ENCODE measurements at regions not wholly inside any gene's neighbourhood (a gene's known extent, or its start where the extent isn't known, plus 50 kb on each side); places are given as distances from the start of the nearest gene placed in this dataset.

GRCh38 chr17:64775701-64776570, 113.8 kb upstream of the SMURF2 start (continued):
- no peak for TF ChIP-seq ZNF462 (CRISPR knock-in tag; IDR thresholded peaks at IDR 0.05)
- no peak for TF ChIP-seq ETS1 (IDR thresholded peaks at IDR 0.05)
- no peak for TF ChIP-seq ZNF114 (CRISPR knock-in tag; IDR thresholded peaks at IDR 0.05)
- TF ChIP-seq EZH2 (IDR thresholded peaks at IDR 0.05; ENCODE audit: low read depth, unreplicated experiment), result no peak
- TF ChIP-seq EZH2phosphoT487 (IDR thresholded peaks at IDR 0.05; ENCODE audit: unreplicated experiment), result no peak
- no peak for TF ChIP-seq CTCF (conservative IDR thresholded peaks at IDR 0.05; ENCODE audit: low read depth in 2 of 2)

Data from GM23338 (cell line).